HT1080 (cell line): ENCODE measurements at regions not wholly inside any gene's neighbourhood (a gene's known extent, or its start where the extent isn't known, plus 50 kb on each side); places are given as distances from the start of the nearest gene placed in this dataset.
A peak's percentile ranks its signal among the peaks of the same experiment; 100 is the strongest.

Experiments used
- DNase-seq: peaks from one replicate; pipeline ENCODE4 v3.0.0-alpha.2; 2015; ENCODE audit warnings: low read depth

DNA sequence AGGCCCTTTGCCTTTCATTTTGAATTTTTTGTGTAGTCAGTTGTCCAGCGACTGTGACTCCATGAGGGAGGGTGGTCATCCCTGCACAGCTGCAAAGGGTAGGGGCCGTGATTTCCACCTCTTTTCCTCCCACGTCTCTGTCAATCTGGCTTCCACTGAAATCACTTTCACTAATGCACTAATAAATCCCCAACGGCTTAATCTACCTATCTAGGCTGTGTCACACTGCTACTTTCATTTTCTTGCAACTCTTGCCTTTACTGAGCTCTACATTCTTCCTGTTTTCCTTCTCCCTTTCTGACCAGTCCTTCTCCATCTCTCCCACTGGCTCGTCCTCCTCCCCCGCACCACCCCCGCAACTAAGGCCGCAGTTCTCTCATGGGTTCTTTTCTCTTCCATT is 212.3 kb upstream of the FOXN3 start:
- DNase-seq: no peak

DNA sequence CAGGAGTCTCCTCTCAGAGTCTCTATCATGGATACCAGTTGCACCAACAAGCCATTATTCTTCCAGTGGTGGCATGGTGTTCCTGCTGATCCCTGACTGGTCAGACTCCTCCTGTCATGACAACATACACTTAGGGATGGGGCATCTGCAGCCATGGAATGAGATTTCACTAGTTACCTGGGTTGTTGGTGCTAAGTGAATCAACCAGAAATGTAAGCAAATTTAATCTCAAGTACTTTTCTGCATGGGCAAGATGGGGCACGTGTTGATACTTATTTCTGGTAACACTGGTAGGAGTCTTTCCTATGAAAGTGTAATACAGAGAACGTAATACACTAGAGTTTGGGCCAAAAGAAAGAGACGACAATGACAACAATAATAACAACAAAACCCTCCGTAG is 211.5 kb upstream of the FOXN3 start:
- DNase-seq: no peak

DNA sequence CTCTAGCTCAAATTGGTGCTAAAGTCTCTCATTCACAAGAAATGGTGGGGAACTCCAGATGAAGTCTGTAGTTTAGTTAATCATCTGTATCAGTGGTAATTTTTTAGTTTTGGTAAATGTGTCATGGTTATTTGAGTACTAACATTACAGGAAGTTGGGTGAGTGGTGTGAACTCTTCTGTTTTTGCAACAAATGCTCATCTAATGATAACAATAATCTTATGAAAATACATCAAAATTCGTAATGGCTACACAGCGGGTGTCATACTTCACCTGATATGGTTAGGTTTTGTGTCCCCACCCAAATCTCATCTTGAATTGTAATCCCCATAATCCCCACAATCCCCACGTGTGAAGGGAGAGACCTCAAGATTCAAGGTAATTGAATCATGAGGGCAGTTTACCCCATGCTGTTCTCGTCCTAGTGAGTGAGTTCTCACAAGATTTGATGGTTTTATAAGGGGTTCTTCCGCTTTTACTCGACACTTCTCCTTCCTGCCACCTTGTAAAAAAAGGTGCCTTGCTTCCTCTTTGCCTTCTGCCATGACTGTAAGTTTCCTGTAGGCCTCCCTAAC is 209.3 kb upstream of the FOXN3 start:
- no peak for DNase-seq

DNA sequence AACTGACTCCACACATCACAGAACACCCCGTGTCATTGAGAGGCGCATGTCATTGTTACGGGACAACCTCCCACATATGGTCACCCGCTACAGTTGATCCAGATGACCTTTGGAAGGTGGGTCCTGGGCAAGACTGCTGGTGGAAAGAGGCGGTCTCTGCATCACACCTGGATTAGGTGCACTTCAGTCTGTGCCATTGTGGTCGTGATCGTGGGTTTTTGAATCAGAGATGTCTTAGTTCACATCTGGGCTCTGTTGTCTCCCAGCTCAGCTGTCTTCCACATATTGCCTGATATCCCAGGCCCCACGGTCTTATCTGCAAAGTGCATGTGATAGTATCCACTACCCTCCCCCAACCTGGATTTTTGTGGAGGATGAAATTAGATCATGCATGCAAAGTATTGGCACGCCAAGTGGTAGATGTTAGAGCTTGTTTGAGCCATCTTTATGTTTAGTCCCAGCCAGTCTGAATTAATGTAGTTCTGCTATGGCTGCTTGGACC is 208.7 kb upstream of the FOXN3 start:
- DNase-seq: no peak

DNA sequence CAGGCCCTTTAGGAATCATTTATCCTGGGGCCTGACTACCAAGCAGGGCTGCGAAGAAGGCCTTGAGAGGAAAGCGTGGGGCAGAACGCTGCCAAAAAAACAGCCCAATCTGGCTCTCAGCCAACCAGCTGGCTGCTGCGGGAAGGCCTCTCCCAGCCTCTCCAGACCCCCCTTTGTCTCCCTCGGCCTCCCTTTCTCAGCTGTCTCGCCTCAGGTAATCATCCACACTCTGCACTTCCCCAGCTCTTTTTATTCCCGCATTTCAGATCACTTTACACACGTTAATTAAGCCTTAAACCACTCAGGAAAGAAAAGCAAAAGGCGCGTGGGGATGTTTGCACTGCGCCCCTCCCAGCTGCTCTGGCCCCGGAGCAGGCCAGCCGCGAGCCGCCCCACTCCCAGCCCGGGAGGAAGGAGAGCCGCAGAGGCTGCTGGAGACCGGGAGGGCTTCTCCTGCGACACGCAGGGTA is 208.2 kb upstream of the FOXN3 start:
- no peak for DNase-seq

DNA sequence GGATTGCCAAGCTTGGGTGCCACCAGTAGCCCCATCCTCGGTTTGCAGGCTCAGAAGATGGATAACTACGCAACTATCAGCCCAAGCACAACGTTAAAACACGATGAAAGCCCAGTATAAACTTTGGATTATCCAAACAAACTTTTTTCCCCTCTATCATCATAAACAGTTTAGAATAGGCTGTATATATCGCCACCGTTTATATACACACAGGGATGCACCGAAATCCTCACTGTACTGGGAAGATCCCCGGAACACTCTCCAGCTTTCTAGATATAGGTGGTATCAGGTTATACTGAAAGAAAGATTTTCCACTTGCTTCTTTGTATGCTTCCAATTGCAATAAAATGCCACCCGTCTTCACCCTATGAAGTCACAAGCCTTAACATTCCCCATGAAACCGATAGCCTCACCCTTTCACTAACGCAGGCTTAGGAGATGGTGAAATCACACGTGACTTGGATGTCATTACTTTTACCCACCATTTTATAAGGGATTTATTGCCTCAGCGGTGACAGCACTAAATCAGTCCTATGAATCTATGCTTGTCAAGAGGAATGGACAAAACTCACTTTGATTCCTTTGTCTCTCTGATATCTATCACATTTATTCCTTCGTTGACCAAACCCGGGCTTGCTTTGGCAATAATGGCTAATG is 207.6 kb upstream of the FOXN3 start:
- DNase-seq: no peak

DNA sequence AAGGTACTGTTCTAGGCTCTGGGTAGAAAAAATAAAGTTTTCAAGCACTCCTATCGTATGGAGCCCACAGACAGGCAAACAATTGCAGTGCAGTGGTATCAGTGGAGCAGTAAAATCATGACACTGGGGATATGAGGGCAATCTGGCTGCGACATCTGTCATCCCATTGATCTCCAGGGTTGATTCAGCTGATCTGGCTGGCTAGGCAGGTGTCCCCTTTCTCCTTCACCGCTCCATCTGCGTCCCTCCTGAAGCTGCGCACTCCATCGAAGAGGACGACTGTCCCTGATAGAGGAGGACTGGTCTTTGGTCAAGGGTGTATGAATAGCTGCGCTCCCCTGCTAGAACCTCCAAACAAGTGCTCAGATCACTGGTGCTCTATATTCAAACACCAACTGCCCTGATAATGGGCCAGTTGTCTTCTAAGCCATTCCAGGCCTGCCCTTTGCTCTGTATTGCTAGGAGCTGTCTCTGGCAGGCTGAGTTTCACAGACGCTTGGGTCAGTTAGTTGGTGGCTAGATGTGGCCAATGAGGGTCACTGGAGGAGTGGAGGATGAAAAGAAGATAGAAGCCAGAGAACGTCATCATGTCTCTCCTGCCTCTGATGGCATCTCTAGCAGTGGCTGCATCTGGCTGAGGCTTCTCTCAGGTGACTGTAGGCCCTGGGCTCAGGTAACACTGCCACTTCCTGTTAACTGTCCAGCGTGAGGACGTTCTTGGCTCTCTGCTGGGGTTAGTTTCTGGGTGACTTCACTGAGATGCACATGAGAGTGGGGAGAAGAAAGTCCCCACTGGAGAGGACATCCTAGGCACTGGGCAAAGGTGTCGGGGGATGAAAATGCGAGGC is 205.0 kb upstream of the FOXN3 start:
- DNase-seq: no peak

DNA sequence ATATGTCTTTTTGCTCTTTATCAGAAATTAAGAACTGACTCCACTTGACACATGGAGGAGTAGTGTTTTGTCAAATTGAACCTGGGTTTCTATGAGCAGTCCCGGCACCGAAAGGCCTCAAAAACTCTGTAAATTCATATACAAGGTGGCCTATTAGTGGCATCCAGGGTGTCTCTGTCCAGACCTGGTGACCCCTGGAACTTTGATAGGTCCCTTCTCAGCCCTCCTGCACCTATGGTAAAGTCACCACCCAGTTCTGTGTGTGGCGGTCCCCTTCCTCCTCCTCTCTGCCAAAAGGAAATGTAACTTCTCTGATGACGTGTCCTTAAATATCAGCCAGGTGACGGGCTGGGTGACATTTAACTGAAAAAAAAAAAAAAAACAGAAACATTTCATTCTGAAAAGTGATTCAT is 204.0 kb upstream of the FOXN3 start:
- DNase-seq: no peak

DNA sequence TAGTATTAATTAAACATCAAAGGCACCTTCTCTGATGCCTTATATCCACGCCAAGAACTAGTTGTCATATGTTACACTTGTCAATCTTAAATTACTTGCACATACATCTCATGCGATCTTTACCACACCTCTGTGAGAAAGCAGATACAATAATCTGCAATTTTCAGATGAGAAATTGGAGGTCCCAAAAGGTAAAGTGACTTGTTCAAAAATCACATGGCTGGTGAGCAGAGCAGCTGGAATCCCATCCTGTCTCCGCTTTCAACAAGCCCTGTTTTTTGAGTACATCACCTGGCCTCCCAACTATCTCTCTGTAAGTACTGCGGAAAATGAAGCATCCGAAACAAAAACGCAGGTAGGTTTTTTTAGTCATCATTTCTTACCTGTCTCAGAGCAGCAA is 203.4 kb upstream of the FOXN3 start:
- no peak for DNase-seq

DNA sequence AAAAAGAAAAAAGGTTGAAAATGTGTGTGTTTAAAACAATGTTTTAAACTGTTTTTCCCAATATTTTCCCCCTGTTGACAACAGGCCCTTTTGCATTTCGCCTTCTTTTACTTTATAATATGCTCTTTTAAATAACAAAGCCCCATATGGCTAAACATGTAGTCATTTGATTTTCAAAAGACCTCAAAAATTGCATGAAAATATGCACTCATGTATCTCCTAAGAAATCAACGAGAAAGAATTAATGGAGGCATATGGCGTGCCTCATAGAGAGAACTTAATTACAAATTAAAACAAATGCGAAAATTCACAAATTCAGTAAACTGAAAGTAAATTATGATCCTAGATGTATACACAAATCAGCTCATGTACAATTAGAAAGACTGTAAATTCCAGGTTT is 202.6 kb upstream of the FOXN3 start:
- DNase-seq: no peak

DNA sequence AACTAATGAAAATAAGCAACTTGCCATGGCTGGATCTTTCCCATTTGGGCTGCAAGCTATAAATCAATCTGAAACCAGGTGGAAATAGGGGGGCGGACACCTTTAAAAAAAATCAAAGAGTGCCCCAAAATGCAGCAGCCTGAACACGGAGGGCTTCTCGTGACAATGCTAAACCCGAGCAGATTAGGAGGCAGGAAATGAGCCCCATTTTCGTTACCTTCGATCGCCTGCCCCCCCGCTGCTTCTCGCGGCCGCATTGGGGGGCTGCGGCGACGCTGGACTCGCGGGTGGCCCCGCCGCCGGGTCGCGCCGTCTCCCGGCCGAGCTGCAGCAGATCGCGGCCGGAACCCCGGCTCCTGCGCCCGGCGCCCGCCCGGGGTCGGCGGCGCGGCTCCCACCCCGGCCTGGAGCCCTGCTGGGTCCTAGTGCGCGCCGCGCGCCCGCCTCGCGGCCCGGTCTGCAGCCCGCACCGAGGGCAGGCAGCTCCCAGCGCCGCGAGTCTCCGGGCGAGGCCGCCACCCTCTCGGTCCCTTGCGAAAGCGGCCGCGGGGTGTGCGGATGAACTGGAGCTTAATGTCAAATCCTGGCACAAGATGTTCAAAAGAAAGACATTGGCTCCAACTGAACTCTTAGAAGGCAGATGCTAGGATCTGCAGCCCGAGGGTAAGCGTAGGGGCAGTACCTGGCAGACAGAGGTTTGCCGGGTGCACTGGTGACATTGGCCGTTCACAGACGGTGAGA is 201.9 kb upstream of the FOXN3 start:
- peak; percentile 59 for DNase-seq

DNA sequence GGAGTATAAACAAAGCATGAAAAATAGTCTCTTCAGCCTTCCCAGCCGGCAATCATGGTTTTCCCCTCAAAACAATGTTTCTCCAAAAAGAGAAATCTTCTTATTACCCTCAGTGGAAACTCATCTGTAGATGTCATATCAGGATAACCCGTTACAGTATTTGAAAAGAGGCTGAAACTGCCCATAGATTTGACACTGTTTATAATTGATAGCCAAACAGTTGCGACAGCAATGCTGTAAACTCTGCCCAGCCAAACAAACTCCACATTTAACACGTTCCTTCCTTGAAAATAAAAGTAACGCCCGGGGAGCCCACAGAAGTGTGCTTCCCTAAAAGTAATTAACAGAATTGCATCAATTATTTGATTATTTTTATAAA is 201.3 kb upstream of the FOXN3 start:
- DNase-seq: no peak

DNA sequence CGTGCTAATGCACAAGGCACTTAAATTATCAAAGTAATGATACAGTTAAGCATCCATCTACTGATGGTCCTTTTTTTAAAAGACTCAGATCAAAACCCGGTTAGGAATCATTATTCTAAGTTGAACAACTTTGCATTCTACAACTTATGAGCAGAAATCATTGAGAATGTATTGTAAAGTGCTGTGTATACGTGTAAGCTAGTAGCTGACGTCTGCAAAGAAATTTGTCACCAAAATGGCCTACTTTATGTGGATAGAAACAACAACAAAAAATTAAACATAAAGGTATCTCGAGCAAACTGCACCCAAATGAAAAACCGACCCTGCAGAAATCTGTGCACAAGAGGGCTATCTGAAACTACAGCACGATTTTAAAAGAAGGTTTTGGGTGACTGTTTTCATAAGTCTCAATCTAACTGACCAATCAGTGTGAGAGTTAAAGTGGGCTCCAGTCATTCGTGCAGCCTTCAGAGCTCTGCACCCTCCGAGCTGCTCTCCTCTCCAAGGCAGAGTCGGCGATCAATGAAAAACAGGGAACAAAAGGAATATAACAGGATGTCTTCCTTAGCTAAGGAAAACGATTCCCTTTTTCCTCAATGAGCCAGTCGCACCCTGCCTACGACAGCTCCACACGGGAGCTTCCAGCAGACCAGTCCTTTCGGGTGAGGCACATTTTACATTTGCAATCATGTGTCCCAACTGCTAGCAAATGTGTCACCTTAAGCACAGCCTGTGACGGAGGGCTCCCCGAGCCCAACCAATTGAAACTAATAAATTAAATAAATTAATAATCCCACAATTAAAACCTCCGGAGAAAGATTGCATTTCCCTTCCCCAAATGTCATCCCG is 200.7 kb upstream of the FOXN3 start:
- peak; percentile 53 for DNase-seq

DNA sequence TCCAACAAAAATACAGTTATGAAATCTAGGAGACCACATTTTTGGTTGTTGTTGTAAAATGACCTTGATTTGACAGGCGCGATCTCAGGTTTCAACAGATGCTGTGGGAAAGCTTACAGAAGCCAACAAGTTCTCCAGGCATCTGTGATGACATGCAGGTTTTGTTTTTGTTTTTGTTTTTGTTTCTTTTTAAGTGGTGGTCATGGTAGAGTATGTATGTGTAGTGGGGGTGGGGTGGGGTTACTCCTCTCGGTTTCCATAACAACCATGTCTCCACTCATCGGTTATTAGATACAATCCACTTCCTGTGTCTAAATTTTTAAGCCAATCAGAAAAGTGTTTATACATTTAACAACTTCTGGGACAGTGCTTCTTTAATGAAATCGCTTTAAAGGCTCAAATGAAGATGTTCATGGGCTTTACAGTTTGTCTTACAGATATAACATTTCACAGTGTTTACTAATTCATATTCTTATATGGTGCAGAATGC is 199.9 kb upstream of the FOXN3 start:
- no peak for DNase-seq

DNA sequence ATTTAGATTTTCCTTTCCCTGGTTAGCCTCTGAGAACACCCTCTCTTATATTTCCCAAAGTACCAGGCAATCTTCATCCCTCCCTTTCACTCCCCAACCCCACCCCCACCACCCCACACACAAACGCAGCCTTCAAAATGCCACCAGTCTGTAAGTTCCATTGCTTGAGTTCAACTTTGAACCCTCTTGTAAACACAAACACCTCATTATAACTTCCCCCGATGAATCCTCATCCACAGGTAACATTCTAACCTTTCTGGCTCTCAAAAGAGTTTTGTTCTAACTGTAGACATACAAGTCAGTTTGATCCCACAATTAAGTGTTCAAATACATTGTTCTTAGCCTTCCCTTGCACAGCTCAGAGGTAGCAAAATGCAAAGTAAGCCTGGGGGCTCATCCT is 199.4 kb upstream of the FOXN3 start:
- DNase-seq: no peak

DNA sequence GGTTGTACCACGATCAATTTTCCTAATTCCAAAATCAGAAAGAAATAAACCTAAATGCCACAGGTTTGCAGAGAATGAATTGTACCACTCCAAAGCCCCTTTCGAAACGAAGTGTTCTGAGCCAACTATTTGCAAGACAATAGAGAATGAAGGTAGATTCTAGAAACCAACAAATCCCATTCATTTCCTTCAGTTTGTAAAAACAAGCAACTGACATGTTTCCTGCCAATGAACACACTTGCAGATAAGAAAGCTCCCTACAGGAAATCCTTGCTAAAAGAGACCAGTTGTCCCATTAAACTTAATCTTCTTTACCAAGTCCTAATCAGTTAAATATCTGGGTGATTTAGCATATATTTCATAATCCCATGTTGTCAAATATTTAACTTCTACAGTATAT is 198.4 kb upstream of the FOXN3 start:
- no peak for DNase-seq

DNA sequence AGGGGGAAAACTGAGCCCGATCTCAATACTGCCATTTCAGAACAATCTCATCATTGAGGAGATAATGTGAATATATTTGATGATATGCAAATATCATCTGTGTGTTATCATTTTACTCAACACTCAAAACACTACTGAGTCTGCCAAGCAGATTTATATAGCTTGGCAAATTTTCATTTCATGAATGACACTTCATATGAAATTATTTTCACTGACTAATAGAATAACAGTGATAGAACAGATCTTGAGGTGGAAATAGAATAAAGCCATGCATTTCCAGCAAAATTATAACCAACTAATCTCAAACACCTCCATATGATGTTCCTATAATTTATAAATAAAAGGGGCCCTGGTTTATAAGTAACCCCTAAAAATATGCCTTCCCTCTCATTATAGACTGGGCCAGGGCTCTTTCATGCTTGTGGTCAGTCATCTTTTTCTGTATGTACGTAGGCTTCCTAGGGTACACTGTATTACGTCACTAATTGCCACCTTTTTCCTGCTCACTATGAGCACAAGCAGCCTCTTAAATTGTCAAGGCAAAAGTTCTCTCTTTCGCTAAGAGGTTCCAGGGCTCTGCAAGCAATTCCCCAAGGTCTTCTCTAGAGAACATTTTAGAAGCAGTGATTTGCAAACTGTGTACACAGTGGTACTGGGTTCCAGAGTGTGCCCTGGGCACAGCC is 197.1 kb upstream of the FOXN3 start:
- no peak for DNase-seq

DNA sequence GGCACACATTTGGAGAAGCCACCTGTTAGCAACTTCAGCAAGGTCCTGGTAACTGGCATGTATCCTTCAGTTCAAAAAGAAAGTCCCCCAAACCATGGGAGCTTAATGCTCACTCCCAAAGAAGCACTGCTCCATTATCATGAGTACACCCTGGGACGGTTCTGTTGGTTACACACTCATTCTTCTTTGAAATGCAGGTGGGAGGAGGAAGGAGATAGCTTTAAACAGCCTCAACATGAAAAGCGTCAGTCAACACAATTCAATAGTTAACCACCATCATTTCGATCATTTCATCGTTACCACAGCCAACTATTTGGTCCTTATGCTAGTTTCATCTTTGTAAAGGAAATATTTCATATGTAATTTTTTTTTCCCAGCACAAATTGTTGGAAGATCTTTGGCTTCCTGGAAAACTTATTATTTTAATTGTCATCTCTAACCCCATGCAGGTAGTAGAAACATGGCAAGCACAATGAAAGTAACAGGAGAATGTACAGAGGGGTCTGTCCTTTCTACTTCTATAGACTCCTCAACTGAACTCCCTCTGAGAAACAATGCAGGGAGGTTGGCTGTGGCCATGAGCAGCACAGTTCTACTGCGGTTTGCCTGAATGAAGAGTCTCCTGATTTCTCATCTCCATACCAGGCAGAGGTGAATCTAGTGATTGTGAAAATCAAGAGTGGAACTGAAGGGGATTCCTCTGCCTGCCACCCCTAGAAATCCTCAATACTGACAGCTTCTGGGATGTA is 196.4 kb upstream of the FOXN3 start:
- no peak for DNase-seq

DNA sequence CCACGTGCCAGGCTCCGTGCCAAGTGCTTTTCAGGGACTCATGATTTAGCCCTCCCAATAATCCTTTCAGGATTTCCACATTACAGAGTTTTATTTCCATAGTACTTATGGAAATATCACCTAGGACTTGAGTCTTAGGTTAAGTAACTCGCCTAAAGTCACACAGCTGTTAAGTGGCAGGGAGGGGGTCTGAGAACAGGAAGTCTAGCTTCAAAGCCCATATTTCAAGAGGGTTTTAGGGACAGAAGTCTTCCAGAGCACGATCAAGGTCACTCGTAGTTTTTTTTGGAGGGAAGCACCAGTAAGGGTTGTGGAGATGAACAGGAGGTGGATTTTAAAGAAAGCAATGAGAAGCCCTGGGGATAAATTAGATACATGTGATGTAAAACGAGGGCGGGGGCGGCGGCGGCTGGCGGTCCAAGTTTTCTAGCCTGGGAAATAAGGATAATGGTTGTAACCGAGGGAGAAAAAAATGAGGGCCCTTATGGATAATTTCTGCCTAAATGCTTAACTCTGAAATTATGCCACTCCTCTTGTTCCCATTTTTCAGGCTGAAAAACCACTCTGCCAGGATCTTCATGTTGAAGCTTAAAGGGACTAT is 192.6 kb upstream of the FOXN3 start:
- no peak for DNase-seq
